HCT116 (cell line): ENCODE measurements at regions not wholly inside any gene's neighbourhood (a gene's known extent, or its start where the extent isn't known, plus 50 kb on each side); places are given as distances from the start of the nearest gene placed in this dataset.

Experiments used
- ATAC-seq: fragments of 200-7000 bp; cut with Tn5 transposase; 2 replicates; pipeline ENCODE4 v1.9.1; 2020; ENCODE audit warnings: mild to moderate bottlenecking, moderate library complexity
- BruUV-seq: library from RNA; stranded (reverse); fragments of 400-500 nt; replicated peaks from 2 replicates; lab custom pipeline; 2021; lab: Mats Ljungman, UMichigan
- CTCF ChIA-PET: fragments of 300-600 bp; sonication (Branson Sonifier 250); formaldehyde crosslinking; loops from one replicate; lab custom pipeline; 2021; ENCODE audit warnings: antibody characterized with exemption; lab: Charles Lee
- POLR2A ChIA-PET: fragments of 300-600, 350-600 bp; sonication (Branson Sonifier 250); formaldehyde crosslinking; loops from one replicate; lab custom pipeline; 2021; ENCODE audit warnings: antibody characterized with exemption; lab: Charles Lee
- RAD21 ChIA-PET, 2 experiments: fragments of 300-600 bp; sonication (Branson Sonifier 250); formaldehyde crosslinking; loops; one replicate each; lab custom pipeline; 2023; ENCODE audit warnings: low total read pairs in 2 of 2; ENCODE audit not compliant: uncharacterized antibody in 2 of 2, unreplicated experiment in 2 of 2, low non-redundant PET in 1 of 2; lab: Charles Lee
- DNase-seq: peaks from one replicate; pipeline ENCODE4 v3.0.0-alpha.2; 2010; ENCODE audit warnings: low read depth, low spot score
- H2AFZ ChIP-seq: fragments of 200-600 bp; shearing (Covaris generic), sonication (generic); 2 replicates; pipeline ENCODE4 v1.6.1; 2017; ENCODE audit warnings: low read depth, mixed run types, mixed read lengths, antibody characterized with exemption, low read length; ENCODE audit not compliant: poor library complexity, severe bottlenecking
- H3K27ac ChIP-seq: 2 replicates; pipeline ENCODE4 v1.5.1; 2012; ENCODE audit warnings: low read depth, low read length
- H3K27me3 ChIP-seq: fragments of 200-600 bp; sonication (generic); 2 replicates; pipeline ENCODE4 v1.6.1; 2016; ENCODE audit warnings: mixed run types, low read length, mixed read lengths; ENCODE audit not compliant: insufficient read depth
- H3K36me3 ChIP-seq, 2 experiments: fragments of 200-500 bp in 1 of 2; fragments of 200-600 bp in 1 of 2; sonication (Bioruptor generic) in 1 of 2; sonication (generic) in 1 of 2; 2 replicates each; pipeline versions ENCODE4 v1.5.1 to v1.6.1; 2014 to 2016; ENCODE audit warnings: low read length in 2 of 2, inconsistent platforms in 1 of 2, mixed read lengths in 1 of 2, mixed run types in 1 of 2; ENCODE audit not compliant: insufficient read depth in 2 of 2, control insufficient read depth in 1 of 2
- H3K4me1 ChIP-seq, 2 experiments: fragments of 200-600 bp in 1 of 2; sonication (generic) in 1 of 2; 2 replicates each; pipeline versions ENCODE4 v1.5.1 to v1.6.1; 2012 to 2017; ENCODE audit warnings: low read length in 2 of 2, inconsistent platforms in 1 of 2, mild to moderate bottlenecking in 1 of 2, mixed read lengths in 1 of 2, mixed run types in 1 of 2, moderate library complexity in 1 of 2; ENCODE audit not compliant: insufficient read depth in 2 of 2, control insufficient read depth in 1 of 2
- H3K4me2 ChIP-seq: fragments of 200-600 bp; sonication (generic); 2 replicates; pipeline ENCODE4 v1.6.1; 2017; ENCODE audit warnings: mixed run types, low read length, mixed read lengths
- H3K4me3 ChIP-seq, 2 experiments: fragments of 200-600 bp in 1 of 2; sonication (generic) in 1 of 2; replicated peaks in 1 of 2; 2 replicates each; pipeline ENCODE4 v1.5.1; 2011 to 2016; ENCODE audit warnings: low read length in 2 of 2, control low read depth in 1 of 2, low read depth in 1 of 2, mild to moderate bottlenecking in 1 of 2, mixed read lengths in 1 of 2, mixed run types in 1 of 2
- H3K79me2 ChIP-seq: fragments of 200-600 bp; sonication (generic); 2 replicates; pipeline ENCODE4 v1.6.1; 2017; ENCODE audit warnings: mild to moderate bottlenecking, mixed run types, low read length, moderate library complexity, mixed read lengths; ENCODE audit not compliant: insufficient read depth
- H3K9ac ChIP-seq: fragments of 200-600 bp; sonication (generic); 2 replicates; pipeline ENCODE4 v1.6.1; 2016; ENCODE audit warnings: low read length, mixed read lengths
- H3K9me2 ChIP-seq: fragments of 200-600 bp; sonication (generic), shearing (Covaris generic); 2 replicates; pipeline ENCODE4 v1.6.1; 2017; ENCODE audit warnings: mixed run types, mild to moderate bottlenecking, moderate library complexity; ENCODE audit not compliant: insufficient read depth
- H3K9me3 ChIP-seq, 2 experiments: fragments of 200-500 bp in 1 of 2; fragments of 200-600 bp in 1 of 2; sonication (Bioruptor generic) in 1 of 2; sonication (generic) in 1 of 2; 2 replicates each; pipeline ENCODE4 v1.6.1; 2014 to 2017; ENCODE audit warnings: low read length in 2 of 2, mixed read lengths in 2 of 2, inconsistent platforms in 1 of 2, low read depth in 1 of 2, mild to moderate bottlenecking in 1 of 2, mixed run types in 1 of 2, moderate library complexity in 1 of 2; ENCODE audit not compliant: control insufficient read depth in 1 of 2, insufficient read depth in 1 of 2
- H4K20me1 ChIP-seq: fragments of 200-600 bp; sonication (generic), shearing (Covaris generic); 2 replicates; pipeline ENCODE4 v1.6.1; 2017; ENCODE audit warnings: mixed run types, mild to moderate bottlenecking, moderate library complexity; ENCODE audit not compliant: insufficient read depth
- CBX3 ChIP-seq: IDR thresholded peaks from 2 replicates; pipeline ENCODE4 v1.6.1; 2012; ENCODE audit warnings: low read depth
- CEBPB ChIP-seq: IDR thresholded peaks from 2 replicates; pipeline ENCODE4 v1.6.1; 2012; ENCODE audit warnings: low read depth
- EGR1 ChIP-seq: IDR thresholded peaks from 2 replicates; pipeline ENCODE4 v1.6.1; 2012; ENCODE audit warnings: low read depth
- EZH2 ChIP-seq: fragments of 200-600 bp; sonication (generic); IDR thresholded peaks from 2 replicates; pipeline ENCODE4 v1.6.1; 2017; ENCODE audit warnings: antibody characterized with exemption, mixed run types
- POLR2AphosphoS5 ChIP-seq: IDR thresholded peaks from 2 replicates; pipeline ENCODE4 v1.6.1; 2011; ENCODE audit warnings: mild to moderate bottlenecking, low read depth, low read length, moderate library complexity
- RAD21 ChIP-seq: IDR thresholded peaks from 2 replicates; pipeline ENCODE4 v1.6.1; 2012; ENCODE audit warnings: low read depth, mild to moderate bottlenecking
- REST ChIP-seq: IDR thresholded peaks from 2 replicates; pipeline ENCODE4 v1.6.1; 2012; ENCODE audit warnings: low read depth
- SIN3A ChIP-seq: IDR thresholded peaks from 2 replicates; pipeline ENCODE4 v1.6.1; 2012; ENCODE audit warnings: low read depth
- TCF7L2 ChIP-seq: IDR thresholded peaks from 2 replicates; pipeline ENCODE4 v1.7.0; 2011; ENCODE audit warnings: borderline replicate concordance, inconsistent platforms; ENCODE audit not compliant: insufficient read depth, insufficient read length; ENCODE audit errors: extremely low read depth
- YY1 ChIP-seq: IDR thresholded peaks from 2 replicates; pipeline ENCODE4 v1.6.1; 2011; ENCODE audit warnings: low read length, low read depth, moderate library complexity, mild to moderate bottlenecking; ENCODE audit not compliant: insufficient replicate concordance; ENCODE audit errors: extremely low read depth
- ZFX ChIP-seq: fragments of 450-650 bp; IDR thresholded peaks from 2 replicates; pipeline ENCODE4 v1.6.1; 2017
- intact Hi-C: fragments of 100-400 bp; cut with micrococcal nuclease; formaldehyde crosslinking; loops from 2 replicates; pipeline ENCODE4 v1.10.0; 2022
- TF ChIP-seq, protein P1 (sequence below): IDR thresholded peaks from 2 replicates; pipeline ENCODE4 v1.6.1; 2012
- TF ChIP-seq, protein P2 (sequence below): IDR thresholded peaks from 2 replicates; pipeline ENCODE4 v1.6.1; 2011; ENCODE audit warnings: mild to moderate bottlenecking, low read length, moderate library complexity; ENCODE audit not compliant: insufficient replicate concordance; ENCODE audit errors: extremely low read depth
- TF ChIP-seq, protein P3 (sequence below): IDR thresholded peaks from 2 replicates; pipeline ENCODE4 v1.6.1; 2012

DNA sequence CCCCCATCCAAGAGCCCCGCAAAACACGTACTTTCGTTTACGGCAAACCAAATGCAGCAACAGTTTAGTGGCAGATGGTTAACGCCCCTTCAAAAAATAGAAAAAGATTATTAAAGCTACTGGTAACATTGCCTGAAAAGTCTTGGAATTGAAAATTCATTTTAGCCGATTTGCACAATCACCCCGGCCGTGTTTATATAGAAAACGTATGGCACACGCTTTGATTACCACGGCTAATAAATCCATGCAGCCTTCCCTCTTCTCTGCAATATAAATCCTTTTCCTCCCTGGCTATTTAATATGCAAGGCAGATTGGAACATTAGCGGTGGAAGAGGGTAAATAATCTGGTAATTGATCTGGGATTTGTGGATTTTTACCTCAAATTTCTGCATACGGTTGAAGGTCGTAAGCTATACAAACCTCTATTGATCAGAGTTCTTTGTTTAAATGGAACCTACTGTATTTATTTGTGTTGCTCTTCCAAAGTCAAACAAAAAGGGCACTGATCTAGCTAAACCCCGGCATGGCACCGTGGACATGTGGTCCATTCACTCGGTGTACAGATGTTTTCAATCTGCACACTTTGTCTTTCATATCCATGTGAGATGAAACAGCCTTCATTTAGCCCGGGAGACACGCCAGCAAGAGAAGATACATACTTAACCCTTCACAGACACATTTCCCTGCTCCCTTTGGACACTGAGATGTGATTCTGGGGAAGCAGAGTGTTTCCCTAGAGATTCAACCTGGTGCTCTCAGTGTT is 238.1 kb upstream of the MAF start:
- H3K4me3 ChIP-seq: no peak overlapping the region
- no peaks in the 10 kb centered on the region for H3K27me3 ChIP-seq
- intact Hi-C loops: no loop called here
- no peak overlapping the region for H3K27ac ChIP-seq
- no peak overlapping the region for H3K4me2 ChIP-seq
- POLR2A ChIA-PET: no interaction called here
- peaks cover 39 to 54% of the 10 kb centered on the region in 2 experiments; a peak in 2 of 4 replicates for H3K9me3 ChIP-seq
- no peaks in the 10 kb centered on the region for H3K36me3 ChIP-seq
- no peak overlapping the region for H3K9ac ChIP-seq
- TF ChIP-seq EGR1 (no peak), CEBPB (no peak), POLR2AphosphoS5 (no peak), TCF7L2 (no peak), SIN3A (no peak)
- TF ChIP-seq, protein P1, sequence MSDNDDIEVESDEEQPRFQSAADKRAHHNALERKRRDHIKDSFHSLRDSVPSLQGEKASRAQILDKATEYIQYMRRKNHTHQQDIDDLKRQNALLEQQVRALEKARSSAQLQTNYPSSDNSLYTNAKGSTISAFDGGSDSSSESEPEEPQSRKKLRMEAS: no peak
- no peaks in the 10 kb centered on the region for H3K79me2 ChIP-seq
- no peak for ATAC-seq
- RAD21 ChIA-PET: no interaction called here
- BruUV-seq: no TSS peak
- DNase-seq: no peak
- CTCF ChIA-PET: no interaction called here
- no peak overlapping the region for H2AFZ ChIP-seq
- no peaks in the 10 kb centered on the region for H3K4me1 ChIP-seq
- no peaks in the 10 kb centered on the region for H3K9me2 ChIP-seq
- H4K20me1 ChIP-seq: no peaks in the 10 kb centered on the region

- no TSS peak for BruUV-seq
- no peak for ATAC-seq
- CTCF ChIA-PET: no interaction called here
- TF ChIP-seq YY1: no peak
- TF ChIP-seq, protein P2, sequence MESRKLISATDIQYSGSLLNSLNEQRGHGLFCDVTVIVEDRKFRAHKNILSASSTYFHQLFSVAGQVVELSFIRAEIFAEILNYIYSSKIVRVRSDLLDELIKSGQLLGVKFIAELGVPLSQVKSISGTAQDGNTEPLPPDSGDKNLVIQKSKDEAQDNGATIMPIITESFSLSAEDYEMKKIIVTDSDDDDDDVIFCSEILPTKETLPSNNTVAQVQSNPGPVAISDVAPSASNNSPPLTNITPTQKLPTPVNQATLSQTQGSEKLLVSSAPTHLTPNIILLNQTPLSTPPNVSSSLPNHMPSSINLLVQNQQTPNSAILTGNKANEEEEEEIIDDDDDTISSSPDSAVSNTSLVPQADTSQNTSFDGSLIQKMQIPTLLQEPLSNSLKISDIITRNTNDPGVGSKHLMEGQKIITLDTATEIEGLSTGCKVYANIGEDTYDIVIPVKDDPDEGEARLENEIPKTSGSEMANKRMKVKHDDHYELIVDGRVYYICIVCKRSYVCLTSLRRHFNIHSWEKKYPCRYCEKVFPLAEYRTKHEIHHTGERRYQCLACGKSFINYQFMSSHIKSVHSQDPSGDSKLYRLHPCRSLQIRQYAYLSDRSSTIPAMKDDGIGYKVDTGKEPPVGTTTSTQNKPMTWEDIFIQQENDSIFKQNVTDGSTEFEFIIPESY: no peak
- TF ChIP-seq ZFX: no peak
- no peak for TF ChIP-seq RAD21
- TF ChIP-seq EGR1: no peak
- no peak for TF ChIP-seq EZH2
- no peak for TF ChIP-seq TCF7L2
- no peak for TF ChIP-seq CBX3
- no peak for TF ChIP-seq POLR2AphosphoS5
- no peak for TF ChIP-seq REST
- TF ChIP-seq, protein P3, sequence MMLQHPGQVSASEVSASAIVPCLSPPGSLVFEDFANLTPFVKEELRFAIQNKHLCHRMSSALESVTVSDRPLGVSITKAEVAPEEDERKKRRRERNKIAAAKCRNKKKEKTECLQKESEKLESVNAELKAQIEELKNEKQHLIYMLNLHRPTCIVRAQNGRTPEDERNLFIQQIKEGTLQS: no peak
These were observed 235.6 kb upstream of the MAF start for GRCh38 chr16:79836144-79836543.

More at GRCh38 chr16:79836144-79836543, 235.6 kb upstream of the MAF start:
- H3K4me2 ChIP-seq: no peak overlapping the region
- H3K4me3 ChIP-seq: no peak overlapping the region
- ChIA-PET RAD21 (no interaction called here), POLR2A (no interaction called here)
- intact Hi-C loops: no loop called here
- H3K79me2 ChIP-seq: no peaks in the 10 kb centered on the region
- DNase-seq: no peak
- peaks cover 37 to 57% of the 10 kb centered on the region in 2 experiments; a peak in 2 of 4 replicates for H3K9me3 ChIP-seq
- no peak overlapping the region for H3K27ac ChIP-seq
- H3K36me3 ChIP-seq: no peaks in the 10 kb centered on the region
- no peaks in the 10 kb centered on the region for H3K4me1 ChIP-seq
- H4K20me1 ChIP-seq: no peaks in the 10 kb centered on the region
- no peak overlapping the region for H3K9ac ChIP-seq
- no peak overlapping the region for H2AFZ ChIP-seq
- H3K27me3 ChIP-seq: no peaks in the 10 kb centered on the region
- H3K9me2 ChIP-seq: no peaks in the 10 kb centered on the region
